HCT116 (cell line): ENCODE measurements at regions not wholly inside any gene's neighbourhood (a gene's known extent, or its start where the extent isn't known, plus 50 kb on each side); places are given as distances from the start of the nearest gene placed in this dataset.

Source experiments
- ATAC-seq: fragments of 200-7000 bp; cut with Tn5 transposase; 2 replicates; pipeline ENCODE4 v1.9.1; 2020; ENCODE audit warnings: mild to moderate bottlenecking, moderate library complexity
- BruUV-seq: library from RNA; stranded (reverse); fragments of 400-500 nt; replicated peaks from 2 replicates; lab custom pipeline; 2021; lab: Mats Ljungman, UMichigan
- CTCF ChIA-PET: fragments of 300-600 bp; sonication (Branson Sonifier 250); formaldehyde crosslinking; loops from one replicate; lab custom pipeline; 2021; ENCODE audit warnings: antibody characterized with exemption; lab: Charles Lee
- POLR2A ChIA-PET: fragments of 300-600, 350-600 bp; sonication (Branson Sonifier 250); formaldehyde crosslinking; loops from one replicate; lab custom pipeline; 2021; ENCODE audit warnings: antibody characterized with exemption; lab: Charles Lee
- RAD21 ChIA-PET, 2 experiments: fragments of 300-600 bp; sonication (Branson Sonifier 250); formaldehyde crosslinking; loops; one replicate each; lab custom pipeline; 2023; ENCODE audit warnings: low total read pairs in 2 of 2; ENCODE audit not compliant: uncharacterized antibody in 2 of 2, unreplicated experiment in 2 of 2, low non-redundant PET in 1 of 2; lab: Charles Lee
- DNase-seq: peaks from one replicate; pipeline ENCODE4 v3.0.0-alpha.2; 2010; ENCODE audit warnings: low read depth, low spot score
- H2AFZ ChIP-seq: fragments of 200-600 bp; shearing (Covaris generic), sonication (generic); 2 replicates; pipeline ENCODE4 v1.6.1; 2017; ENCODE audit warnings: low read depth, mixed run types, mixed read lengths, antibody characterized with exemption, low read length; ENCODE audit not compliant: poor library complexity, severe bottlenecking
- H3K27ac ChIP-seq: 2 replicates; pipeline ENCODE4 v1.5.1; 2012; ENCODE audit warnings: low read depth, low read length
- H3K27me3 ChIP-seq: fragments of 200-600 bp; sonication (generic); 2 replicates; pipeline ENCODE4 v1.6.1; 2016; ENCODE audit warnings: mixed run types, low read length, mixed read lengths; ENCODE audit not compliant: insufficient read depth
- H3K36me3 ChIP-seq, 2 experiments: fragments of 200-500 bp in 1 of 2; fragments of 200-600 bp in 1 of 2; sonication (Bioruptor generic) in 1 of 2; sonication (generic) in 1 of 2; 2 replicates each; pipeline versions ENCODE4 v1.5.1 to v1.6.1; 2014 to 2016; ENCODE audit warnings: low read length in 2 of 2, inconsistent platforms in 1 of 2, mixed read lengths in 1 of 2, mixed run types in 1 of 2; ENCODE audit not compliant: insufficient read depth in 2 of 2, control insufficient read depth in 1 of 2
- H3K4me1 ChIP-seq, 2 experiments: fragments of 200-600 bp in 1 of 2; sonication (generic) in 1 of 2; 2 replicates each; pipeline versions ENCODE4 v1.5.1 to v1.6.1; 2012 to 2017; ENCODE audit warnings: low read length in 2 of 2, inconsistent platforms in 1 of 2, mild to moderate bottlenecking in 1 of 2, mixed read lengths in 1 of 2, mixed run types in 1 of 2, moderate library complexity in 1 of 2; ENCODE audit not compliant: insufficient read depth in 2 of 2, control insufficient read depth in 1 of 2
- H3K4me2 ChIP-seq: fragments of 200-600 bp; sonication (generic); 2 replicates; pipeline ENCODE4 v1.6.1; 2017; ENCODE audit warnings: mixed run types, low read length, mixed read lengths
- H3K4me3 ChIP-seq, 2 experiments: fragments of 200-600 bp in 1 of 2; sonication (generic) in 1 of 2; replicated peaks in 1 of 2; 2 replicates each; pipeline ENCODE4 v1.5.1; 2011 to 2016; ENCODE audit warnings: low read length in 2 of 2, control low read depth in 1 of 2, low read depth in 1 of 2, mild to moderate bottlenecking in 1 of 2, mixed read lengths in 1 of 2, mixed run types in 1 of 2
- H3K79me2 ChIP-seq: fragments of 200-600 bp; sonication (generic); 2 replicates; pipeline ENCODE4 v1.6.1; 2017; ENCODE audit warnings: mild to moderate bottlenecking, mixed run types, low read length, moderate library complexity, mixed read lengths; ENCODE audit not compliant: insufficient read depth
- H3K9ac ChIP-seq: fragments of 200-600 bp; sonication (generic); 2 replicates; pipeline ENCODE4 v1.6.1; 2016; ENCODE audit warnings: low read length, mixed read lengths
- H3K9me2 ChIP-seq: fragments of 200-600 bp; sonication (generic), shearing (Covaris generic); 2 replicates; pipeline ENCODE4 v1.6.1; 2017; ENCODE audit warnings: mixed run types, mild to moderate bottlenecking, moderate library complexity; ENCODE audit not compliant: insufficient read depth
- H3K9me3 ChIP-seq, 2 experiments: fragments of 200-500 bp in 1 of 2; fragments of 200-600 bp in 1 of 2; sonication (Bioruptor generic) in 1 of 2; sonication (generic) in 1 of 2; 2 replicates each; pipeline ENCODE4 v1.6.1; 2014 to 2017; ENCODE audit warnings: low read length in 2 of 2, mixed read lengths in 2 of 2, inconsistent platforms in 1 of 2, low read depth in 1 of 2, mild to moderate bottlenecking in 1 of 2, mixed run types in 1 of 2, moderate library complexity in 1 of 2; ENCODE audit not compliant: control insufficient read depth in 1 of 2, insufficient read depth in 1 of 2
- H4K20me1 ChIP-seq: fragments of 200-600 bp; sonication (generic), shearing (Covaris generic); 2 replicates; pipeline ENCODE4 v1.6.1; 2017; ENCODE audit warnings: mixed run types, mild to moderate bottlenecking, moderate library complexity; ENCODE audit not compliant: insufficient read depth
- CBX3 ChIP-seq: IDR thresholded peaks from 2 replicates; pipeline ENCODE4 v1.6.1; 2012; ENCODE audit warnings: low read depth
- CEBPB ChIP-seq: IDR thresholded peaks from 2 replicates; pipeline ENCODE4 v1.6.1; 2012; ENCODE audit warnings: low read depth
- CTCF ChIP-seq, 3 experiments: fragments of 200-600 bp in 1 of 3; sonication (generic) in 1 of 3; IDR thresholded peaks in 2 of 3; conservative IDR thresholded peaks in 1 of 3; 2 replicates each; pipeline ENCODE4 v1.5.1; 2012 to 2017; ENCODE audit warnings: low read depth in 2 of 3, low read length in 2 of 3, antibody characterized with exemption in 1 of 3, borderline replicate concordance in 1 of 3, control low read depth in 1 of 3, mild to moderate bottlenecking in 1 of 3, mixed read lengths in 1 of 3, mixed run types in 1 of 3, moderate library complexity in 1 of 3; ENCODE audit not compliant: insufficient read depth in 1 of 3
- FOSL1 ChIP-seq: IDR thresholded peaks from 2 replicates; pipeline ENCODE4 v1.6.1; 2012; ENCODE audit warnings: low read depth
- JUND ChIP-seq: IDR thresholded peaks from 2 replicates; pipeline ENCODE4 v1.6.1; 2012
- POLR2A ChIP-seq: IDR thresholded peaks from 2 replicates; pipeline ENCODE4 v1.7.0; 2011; ENCODE audit warnings: borderline replicate concordance; ENCODE audit not compliant: insufficient read depth, insufficient read length; ENCODE audit errors: extremely low read depth
- POLR2AphosphoS5 ChIP-seq: IDR thresholded peaks from 2 replicates; pipeline ENCODE4 v1.6.1; 2011; ENCODE audit warnings: mild to moderate bottlenecking, low read depth, low read length, moderate library complexity
- RAD21 ChIP-seq: IDR thresholded peaks from 2 replicates; pipeline ENCODE4 v1.6.1; 2012; ENCODE audit warnings: low read depth, mild to moderate bottlenecking
- SIN3A ChIP-seq: IDR thresholded peaks from 2 replicates; pipeline ENCODE4 v1.6.1; 2012; ENCODE audit warnings: low read depth
- SP1 ChIP-seq: IDR thresholded peaks from 2 replicates; pipeline ENCODE4 v1.6.1; 2012; ENCODE audit warnings: low read depth
- SRF ChIP-seq: IDR thresholded peaks from 2 replicates; pipeline ENCODE4 v1.6.1; 2012; ENCODE audit warnings: low read depth
- YY1 ChIP-seq: IDR thresholded peaks from 2 replicates; pipeline ENCODE4 v1.6.1; 2011; ENCODE audit warnings: low read length, low read depth, moderate library complexity, mild to moderate bottlenecking; ENCODE audit not compliant: insufficient replicate concordance; ENCODE audit errors: extremely low read depth
- ZFX ChIP-seq: fragments of 450-650 bp; IDR thresholded peaks from 2 replicates; pipeline ENCODE4 v1.6.1; 2017
- intact Hi-C: fragments of 100-400 bp; cut with micrococcal nuclease; formaldehyde crosslinking; loops from 2 replicates; pipeline ENCODE4 v1.10.0; 2022

- Histone ChIP-seq H3K9ac (no peak overlapping the region), H3K9me2 (no peaks in the 10 kb centered on the region), H2AFZ (no peak overlapping the region), H3K36me3 (no peaks in the 10 kb centered on the region), H3K4me2 (no peak overlapping the region), H3K9me3 (no peaks in the 10 kb centered on the region), H3K4me3 (no peak overlapping the region), H3K79me2 (no peaks in the 10 kb centered on the region), H4K20me1 (no peaks in the 10 kb centered on the region), H3K4me1 (no peaks in the 10 kb centered on the region), H3K27me3 (no peaks in the 10 kb centered on the region), H3K27ac (no peak overlapping the region)
- ChIA-PET POLR2A (no interaction called here), RAD21 (no interaction called here), CTCF (no interaction called here)
- no peak for DNase-seq
- no peak for ATAC-seq
- intact Hi-C loops, result no loop called here
- BruUV-seq, result no TSS peak
- no peak for TF ChIP-seq ZFX
- TF ChIP-seq FOSL1, result no peak
- TF ChIP-seq YY1, result no peak
- no peak for TF ChIP-seq JUND
- no peak for TF ChIP-seq POLR2A
- TF ChIP-seq SP1, result no peak
- TF ChIP-seq POLR2AphosphoS5, result no peak
- no peak for TF ChIP-seq CBX3
- no peak for TF ChIP-seq CEBPB
- TF ChIP-seq SRF, result no peak
- TF ChIP-seq CTCF (IDR thresholded peaks at IDR 0.05 in 2 of 3, conservative IDR thresholded peaks at IDR 0.05 in 1 of 3; ENCODE audit: borderline replicate concordance in 1 of 3, insufficient read depth in 1 of 3, low read depth in 2 of 3, low read length in 2 of 3), result no peak
- TF ChIP-seq RAD21, result no peak
- no peak for TF ChIP-seq SIN3A
Measured at GRCh38 chr14:89473569-89473968, 56.5 kb upstream of the FOXN3 start.
